BLaER1 treated with 17β-estradiol and CSF1 and Interleukin-3, amounts not matched to agents 10 nM and 100 nM (cell line): ENCODE measurements at regions not wholly inside any gene's neighbourhood (a gene's known extent, or its start where the extent isn't known, plus 50 kb on each side); places are given as distances from the start of the nearest gene placed in this dataset.
A peak's percentile ranks its signal among the peaks of the same experiment; 100 is the strongest.
"Not testable (repeated sequence)": the region's sequence is repeated elsewhere in the genome, so short reads cannot be mapped to it uniquely, and the experiment has no call there.

Experiments used
- H3K27ac ChIP-seq, 11 experiments: shearing (Covaris generic); formaldehyde crosslinking; 2 replicates each; pipeline ENCODE4 v1.8.1; 2022
- H3K27me3 ChIP-seq, 11 experiments: shearing (Covaris generic); formaldehyde crosslinking; 2 replicates each; pipeline ENCODE4 v1.8.1; 2022
- H3K36me3 ChIP-seq, 11 experiments: shearing (Covaris generic); formaldehyde crosslinking; 2 replicates each; pipeline ENCODE4 v1.8.1; 2022
- H3K4me1 ChIP-seq, 10 experiments: shearing (Covaris generic); formaldehyde crosslinking; 2 replicates each; pipeline ENCODE4 v1.8.1; 2022
- H3K4me2 ChIP-seq, 11 experiments: shearing (Covaris generic); formaldehyde crosslinking; 2 replicates each; pipeline ENCODE4 v1.8.1; 2022
- H3K4me3 ChIP-seq, 10 experiments: shearing (Covaris generic); formaldehyde crosslinking; 2 replicates each; pipeline ENCODE4 v1.8.1; 2022
- H3K9ac ChIP-seq, 11 experiments: shearing (Covaris generic); formaldehyde crosslinking; 2 replicates each; pipeline ENCODE4 v1.8.1; 2022
- H3K9me3 ChIP-seq, 11 experiments: shearing (Covaris generic); formaldehyde crosslinking; replicated peaks in 1 of 11; 2 replicates each; pipeline ENCODE4 v1.8.1; 2022
- H4K20me1 ChIP-seq, 11 experiments: shearing (Covaris generic); formaldehyde crosslinking; 2 replicates each; pipeline ENCODE4 v1.8.1; 2022
- Cebpa-rat ChIP-seq, 11 experiments: shearing (Covaris generic); IDR thresholded peaks; 2 replicates each; pipeline ENCODE4 v1.8.1; 2022

GRCh38 chr1:58942759-58943191 lies 158.9 kb upstream of the JUN start:
- H3K4me2 ChIP-seq: peak overlapping the region; percentile 45 to 96 (median 90); a peak in 21 of 22 replicates
- H4K20me1 ChIP-seq: no peaks in the 10 kb centered on the region
- TF ChIP-seq Cebpa-rat (IDR thresholded peaks at IDR 0.05): no peak
- H3K4me1 ChIP-seq: peaks cover 32 to 51% (median 41%) of the 10 kb centered on the region in 10 experiments
- H3K9ac ChIP-seq: 0 out of 22 replicates have a peak overlapping the region, but pooled peaks of 1 of the 11 experiments have one; percentile 20
- H3K9me3 ChIP-seq: peaks cover 0 to 7% (median 0%) of the 10 kb centered on the region in 11 experiments; a peak in 7 of 22 replicates
- H3K27ac ChIP-seq: no peak overlapping the region
- H3K4me3 ChIP-seq: no peak overlapping the region
- H3K27me3 ChIP-seq: no peaks in the 10 kb centered on the region
- no peaks in the 10 kb centered on the region for H3K36me3 ChIP-seq

GRCh38 chr1:58943776-58944175 lies 159.9 kb upstream of the JUN start:
- H3K27me3 ChIP-seq: no peaks in the 10 kb centered on the region
- H3K4me3 ChIP-seq: no peak overlapping the region
- TF ChIP-seq Cebpa-rat (IDR thresholded peaks at IDR 0.05): no peak
- peaks cover 37 to 51% (median 44%) of the 10 kb centered on the region in 10 experiments for H3K4me1 ChIP-seq
- H3K9me3 ChIP-seq: peaks cover 0 to 7% (median 0%) of the 10 kb centered on the region in 11 experiments; a peak in 7 of 22 replicates
- H3K36me3 ChIP-seq: no peaks in the 10 kb centered on the region
- H3K27ac ChIP-seq: no peak overlapping the region
- H4K20me1 ChIP-seq: no peaks in the 10 kb centered on the region
- no peak overlapping the region for H3K9ac ChIP-seq
- H3K4me2 ChIP-seq: peak overlapping the region; percentile 5 to 93 (median 30); a peak in 14 of 22 replicates

DNA sequence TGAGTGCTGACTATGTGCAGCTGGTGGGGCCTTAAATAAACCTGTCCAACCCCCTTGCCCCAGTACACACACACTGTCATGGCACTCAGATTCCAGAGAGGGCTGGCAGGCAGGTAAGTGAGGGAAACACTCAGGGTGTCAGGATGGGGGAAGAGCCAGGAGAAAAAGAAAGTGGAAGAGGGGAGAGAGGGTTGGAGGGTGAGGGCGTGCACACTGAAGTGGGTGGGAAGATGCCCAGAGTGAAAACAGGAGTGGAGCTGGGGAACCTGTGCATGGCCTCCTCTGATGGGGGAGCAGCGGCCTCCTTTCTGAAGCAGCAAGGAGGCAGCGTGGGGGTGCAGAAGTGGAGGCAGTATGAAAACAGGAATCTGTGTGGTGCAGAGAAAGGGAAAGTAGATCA lies 160.6 kb upstream of the JUN start:
- H3K9me3 ChIP-seq: peaks cover 0 to 7% (median 0%) of the 10 kb centered on the region in 11 experiments; a peak in 7 of 22 replicates
- H4K20me1 ChIP-seq: no peaks in the 10 kb centered on the region
- H3K9ac ChIP-seq: no peak overlapping the region
- TF ChIP-seq Cebpa-rat (IDR thresholded peaks at IDR 0.05): no peak
- H3K4me1 ChIP-seq: peaks cover 37 to 51% (median 46%) of the 10 kb centered on the region in 10 experiments
- no peak overlapping the region for H3K27ac ChIP-seq
- H3K4me3 ChIP-seq: no peak overlapping the region
- no peaks in the 10 kb centered on the region; a peak in 1 of 22 replicates for H3K27me3 ChIP-seq
- H3K36me3 ChIP-seq: no peaks in the 10 kb centered on the region
- H3K4me2 ChIP-seq: peak overlapping the region in 7 of 11 experiments; percentile 5 to 93 (median 22); a peak in 10 of 22 replicates

DNA sequence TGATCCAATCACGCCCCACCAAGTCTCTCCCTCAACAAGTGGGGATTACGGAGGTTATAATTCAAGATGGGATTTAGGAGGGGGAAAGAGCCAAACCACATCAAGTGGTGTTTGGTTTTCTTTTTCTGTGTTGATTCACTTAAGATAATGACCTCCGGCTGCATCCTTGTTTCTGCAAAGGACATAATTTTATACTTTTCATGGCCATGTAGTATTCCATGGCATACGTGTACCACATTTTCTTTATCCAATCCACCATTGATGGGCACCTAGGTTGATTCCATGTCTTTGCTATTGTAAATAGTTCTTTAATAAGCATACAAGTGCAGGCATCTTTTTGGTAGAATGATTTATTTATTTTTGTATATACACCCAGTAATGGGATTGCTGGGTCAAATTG lies 162.5 kb upstream of the JUN start:
- Histone ChIP-seq H3K9me3 (peaks cover 0 to 7% (median 0%) of the 10 kb centered on the region in 11 experiments; a peak in 7 of 22 replicates), H3K9ac (no peak overlapping the region), H4K20me1 (no peaks in the 10 kb centered on the region), H3K36me3 (no peaks in the 10 kb centered on the region), H3K4me3 (no peak overlapping the region), H3K4me1 (peaks cover 25 to 49% (median 33%) of the 10 kb centered on the region in 10 experiments), H3K27me3 (no peaks in the 10 kb centered on the region; a peak in 1 of 22 replicates), H3K4me2 (no peak overlapping the region), H3K27ac (no peak overlapping the region)
- TF ChIP-seq Cebpa-rat (IDR thresholded peaks at IDR 0.05): no peak

GRCh38 chr1:58948671-58949070 lies 164.8 kb upstream of the JUN start:
- H4K20me1 ChIP-seq: no peaks in the 10 kb centered on the region
- H3K4me1 ChIP-seq: peaks cover 3 to 47% (median 11%) of the 10 kb centered on the region in 10 experiments; a peak in 15 of 20 replicates
- H3K4me3 ChIP-seq: no peak overlapping the region
- H3K27me3 ChIP-seq: no peaks in the 10 kb centered on the region; a peak in 1 of 22 replicates
- H3K27ac ChIP-seq: no peak overlapping the region
- H3K9me3 ChIP-seq: peaks cover 0 to 13% (median 4%) of the 10 kb centered on the region in 11 experiments; a peak in 9 of 22 replicates
- no peak overlapping the region for H3K9ac ChIP-seq
- peak overlapping the region in 3 of 11 experiments; percentile 16 to 49 (median 33); a peak in 4 of 22 replicates for H3K4me2 ChIP-seq
- H3K36me3 ChIP-seq: no peaks in the 10 kb centered on the region
- no peak for TF ChIP-seq Cebpa-rat (IDR thresholded peaks at IDR 0.05)

DNA sequence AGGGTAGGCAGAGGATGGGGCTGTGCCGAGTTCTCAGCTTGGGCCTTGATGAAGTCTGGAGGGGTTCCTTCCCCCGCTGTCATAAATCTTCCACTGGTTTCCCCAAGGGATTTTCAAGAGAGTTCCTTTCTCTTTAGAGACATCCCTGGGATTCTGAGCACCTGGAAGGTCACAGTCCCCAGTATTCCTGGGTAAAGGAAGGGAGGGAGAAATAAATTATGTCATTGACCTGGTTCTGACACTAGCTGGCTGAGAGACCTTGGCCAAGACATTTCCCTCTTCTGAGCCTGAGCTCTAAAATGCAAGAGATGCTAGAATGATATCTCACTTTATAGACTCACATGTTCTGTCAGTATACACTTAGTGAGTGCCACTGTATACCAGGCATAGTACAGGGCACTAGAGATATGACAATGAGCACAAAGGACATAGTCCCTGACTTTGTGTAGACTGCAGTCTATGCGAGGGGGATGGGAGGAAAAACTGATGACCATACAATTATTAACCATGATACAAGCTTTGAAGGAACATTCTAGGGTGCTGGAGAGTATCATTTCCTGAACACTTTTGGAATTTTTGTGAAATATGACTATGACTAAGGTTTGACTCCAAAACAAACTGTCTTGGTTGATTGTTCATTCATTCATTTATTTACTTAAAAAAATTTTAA lies 165.8 kb upstream of the JUN start:
- H3K9me3 ChIP-seq: peaks cover 0 to 13% (median 4%) of the 10 kb centered on the region in 11 experiments; a peak in 9 of 22 replicates
- no peaks in the 10 kb centered on the region; a peak in 1 of 22 replicates for H3K27me3 ChIP-seq
- no peak overlapping the region for H3K27ac ChIP-seq
- no peak overlapping the region for H3K4me3 ChIP-seq
- no peak for TF ChIP-seq Cebpa-rat (IDR thresholded peaks at IDR 0.05)
- no peaks in the 10 kb centered on the region for H3K36me3 ChIP-seq
- H4K20me1 ChIP-seq: no peaks in the 10 kb centered on the region
- peaks cover 0 to 52% (median under 1%) of the 10 kb centered on the region in 10 experiments; a peak in 6 of 20 replicates for H3K4me1 ChIP-seq
- H3K4me2 ChIP-seq: no peak overlapping the region; a peak in 1 of 22 replicates
- H3K9ac ChIP-seq: no peak overlapping the region

DNA sequence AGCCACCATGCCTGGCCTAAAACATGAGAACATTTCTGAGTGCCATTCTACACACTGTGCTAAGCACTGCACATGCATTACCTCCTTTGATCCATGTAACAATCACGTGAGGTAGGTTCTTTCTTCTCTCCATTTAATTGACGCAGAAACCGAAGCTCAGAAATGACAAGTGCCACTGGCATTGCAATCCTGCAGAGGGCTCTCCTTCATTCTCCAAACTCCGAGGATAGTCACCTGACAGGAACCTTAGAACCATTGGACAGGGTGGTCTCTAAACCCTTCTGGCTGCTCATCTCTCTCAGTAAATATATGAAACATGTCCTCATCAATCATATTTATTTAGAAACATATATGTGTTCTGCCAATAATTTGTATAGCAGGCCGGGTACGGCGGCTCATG lies 167.1 kb upstream of the JUN start:
- no peaks in the 10 kb centered on the region for H4K20me1 ChIP-seq
- no peak for TF ChIP-seq Cebpa-rat (IDR thresholded peaks at IDR 0.05)
- H3K4me1 ChIP-seq: peaks cover 0 to 52% (median 0%) of the 10 kb centered on the region in 10 experiments; a peak in 6 of 20 replicates
- H3K4me3 ChIP-seq: no peak overlapping the region
- no peak overlapping the region for H3K27ac ChIP-seq
- H3K27me3 ChIP-seq: no peaks in the 10 kb centered on the region; a peak in 1 of 22 replicates
- H3K9me3 ChIP-seq: peaks cover 0 to 11% (median 4%) of the 10 kb centered on the region in 11 experiments; a peak in 9 of 22 replicates
- no peak overlapping the region for H3K4me2 ChIP-seq
- no peaks in the 10 kb centered on the region for H3K36me3 ChIP-seq
- no peak overlapping the region for H3K9ac ChIP-seq

GRCh38 chr1:58953951-58954350 lies 170.1 kb upstream of the JUN start:
- H3K4me1 ChIP-seq: peaks cover 0 to 39% (median 0%) of the 10 kb centered on the region in 10 experiments; a peak in 4 of 20 replicates
- not testable (repeated sequence) for H3K4me3 ChIP-seq, H4K20me1 ChIP-seq, H3K27me3 ChIP-seq, H3K36me3 ChIP-seq, H3K27ac ChIP-seq, H3K9ac ChIP-seq
- peaks cover 0 to 19% (median 7%) of the 10 kb centered on the region in 11 experiments; a peak in 7 of 22 replicates for H3K9me3 ChIP-seq
- peak overlapping the region in 1 of 11 experiments; percentile 18; a peak in 1 of 22 replicates for H3K4me2 ChIP-seq

DNA sequence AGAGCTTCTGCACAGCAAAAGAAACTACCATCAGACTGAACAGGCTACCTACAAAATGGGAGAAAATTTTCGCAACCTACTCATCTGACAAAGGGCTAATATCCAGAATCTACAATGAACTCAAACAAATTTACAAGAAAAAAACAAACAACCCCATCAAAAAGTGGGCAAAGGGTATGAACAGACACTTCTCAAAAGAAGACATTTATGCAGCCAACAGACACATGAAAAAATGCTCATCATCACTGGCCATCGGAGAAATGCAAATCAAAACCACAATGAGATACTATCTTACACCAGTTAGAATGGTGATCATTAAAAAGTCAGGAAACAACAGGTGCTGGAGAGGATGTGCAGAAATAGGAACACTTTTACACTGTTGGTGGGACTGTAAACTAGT lies 179.4 kb upstream of the JUN start:
- H3K36me3 ChIP-seq, H3K4me3 ChIP-seq, H3K27me3 ChIP-seq, H3K4me2 ChIP-seq, H4K20me1 ChIP-seq, H3K27ac ChIP-seq, H3K9ac ChIP-seq: not testable (repeated sequence)
- Histone ChIP-seq H3K4me1 (peaks cover 20 to 34% (median 28%) of the 10 kb centered on the region in 10 experiments), H3K9me3 (peaks cover 0 to 11% (median 0%) of the 10 kb centered on the region in 11 experiments; a peak in 1 of 22 replicates)
